Activated T-cell treated with anti-CD3 and anti-CD28 coated beads, Interleukin-2, amount 50 U/mL, for 1 hour (primary cell): ENCODE measurements at regions not wholly inside any gene's neighbourhood (a gene's known extent, or its start where the extent isn't known, plus 50 kb on each side); places are given as distances from the start of the nearest gene placed in this dataset.

ENCODE experiments used
- DNase-seq: peaks from one replicate; pipeline ENCODE4 v3.0.0-alpha.2; 2020

- no peak for DNase-seq
Observed at GRCh38 chr6:113445201-113445600, 411.9 kb upstream of the MARCKS start.

- no peak for DNase-seq
Observed at GRCh38 chr6:113447088-113447831, 409.9 kb upstream of the MARCKS start.

- DNase-seq: no peak
Observed at GRCh38 chr6:113449051-113449450, 408.1 kb upstream of the MARCKS start.

GRCh38 chr6:113450061-113450465, 407.1 kb upstream of the MARCKS start:
- DNase-seq: no peak

GRCh38 chr6:113451049-113451448, 406.1 kb upstream of the MARCKS start:
- no peak for DNase-seq

- DNase-seq: no peak
Observed at GRCh38 chr6:113457198-113457597, 399.9 kb upstream of the MARCKS start.

- DNase-seq: no peak
Observed at GRCh38 chr6:113457751-113458150, 399.4 kb upstream of the MARCKS start.

- no peak for DNase-seq
Observed at GRCh38 chr6:113458368-113459010, 398.7 kb upstream of the MARCKS start.

GRCh38 chr6:113461153-113461932, 395.8 kb upstream of the MARCKS start:
- DNase-seq: no peak

- DNase-seq: no peak
Observed at GRCh38 chr6:113464536-113464935, 392.6 kb upstream of the MARCKS start.

GRCh38 chr6:113464960-113465359, 392.2 kb upstream of the MARCKS start:
- DNase-seq: no peak

GRCh38 chr6:113466526-113466925, 390.6 kb upstream of the MARCKS start:
- no peak for DNase-seq

- DNase-seq: no peak
Observed at GRCh38 chr6:113475392-113475791, 381.8 kb upstream of the MARCKS start.

GRCh38 chr6:113476937-113477839, 380.0 kb upstream of the MARCKS start:
- no peak for DNase-seq

- no peak for DNase-seq
Observed at GRCh38 chr6:113480616-113481015, 376.5 kb upstream of the MARCKS start.

- DNase-seq: no peak
Observed at GRCh38 chr6:113481458-113481857, 375.7 kb upstream of the MARCKS start.

- no peak for DNase-seq
Observed at GRCh38 chr6:113481910-113482309, 375.2 kb upstream of the MARCKS start.

- DNase-seq: no peak
Observed at GRCh38 chr6:113482771-113483170, 374.4 kb upstream of the MARCKS start.

- DNase-seq: no peak
Observed at GRCh38 chr6:113486199-113486598, 370.9 kb upstream of the MARCKS start.

GRCh38 chr6:113487489-113488058, 369.6 kb upstream of the MARCKS start:
- DNase-seq: no peak

GRCh38 chr6:113488061-113488460, 369.1 kb upstream of the MARCKS start:
- DNase-seq: no peak
